Omental fat pad (tissue), 3 donors: ENCODE measurements at regions not wholly inside any gene's neighbourhood (a gene's known extent, or its start where the extent isn't known, plus 50 kb on each side); places are given as distances from the start of the nearest gene placed in this dataset.

Experiments
- ATAC-seq: fragments of 150-250 bp; one replicate; pipeline ENCODE4 v1.9.1; 2016; ENCODE audit warnings: mild to moderate bottlenecking, moderate library complexity; ENCODE audit not compliant: low FRiP score
- DNase-seq: peaks from one replicate; pipeline ENCODE4 v3.0.0-alpha.2; 2019; ENCODE audit warnings: low spot score
- TF ChIP-seq, protein P1 (sequence below), 3 donors: fragments of 450-650 bp; IDR thresholded peaks; one replicate each; pipeline ENCODE4 v1.5.1; 2016 to 2017; ENCODE audit warnings: antibody characterized with exemption in 3 of 3, mild to moderate bottlenecking in 3 of 3, moderate library complexity in 2 of 3

DNA sequence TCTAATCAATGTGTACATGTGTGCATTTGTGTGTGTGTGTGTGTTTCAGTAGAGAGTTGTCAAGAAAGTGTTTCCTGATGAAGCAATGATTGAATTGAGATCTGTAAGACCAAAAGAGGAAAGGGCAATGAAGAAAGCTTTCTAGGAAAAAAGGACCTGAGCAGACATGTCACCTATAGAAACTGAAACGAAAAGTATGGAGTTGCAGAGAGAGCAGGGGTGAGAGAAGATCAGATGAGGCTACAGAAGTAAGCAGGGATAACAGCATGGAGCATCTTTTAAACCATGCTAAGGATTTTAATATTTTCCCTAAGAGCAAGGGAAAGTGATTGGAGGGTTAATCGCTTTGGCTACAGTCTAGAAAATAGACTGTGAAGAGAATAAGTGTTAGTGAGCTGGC lies 1459.4 kb upstream of the TENM4 start:
- TF ChIP-seq, protein P1, sequence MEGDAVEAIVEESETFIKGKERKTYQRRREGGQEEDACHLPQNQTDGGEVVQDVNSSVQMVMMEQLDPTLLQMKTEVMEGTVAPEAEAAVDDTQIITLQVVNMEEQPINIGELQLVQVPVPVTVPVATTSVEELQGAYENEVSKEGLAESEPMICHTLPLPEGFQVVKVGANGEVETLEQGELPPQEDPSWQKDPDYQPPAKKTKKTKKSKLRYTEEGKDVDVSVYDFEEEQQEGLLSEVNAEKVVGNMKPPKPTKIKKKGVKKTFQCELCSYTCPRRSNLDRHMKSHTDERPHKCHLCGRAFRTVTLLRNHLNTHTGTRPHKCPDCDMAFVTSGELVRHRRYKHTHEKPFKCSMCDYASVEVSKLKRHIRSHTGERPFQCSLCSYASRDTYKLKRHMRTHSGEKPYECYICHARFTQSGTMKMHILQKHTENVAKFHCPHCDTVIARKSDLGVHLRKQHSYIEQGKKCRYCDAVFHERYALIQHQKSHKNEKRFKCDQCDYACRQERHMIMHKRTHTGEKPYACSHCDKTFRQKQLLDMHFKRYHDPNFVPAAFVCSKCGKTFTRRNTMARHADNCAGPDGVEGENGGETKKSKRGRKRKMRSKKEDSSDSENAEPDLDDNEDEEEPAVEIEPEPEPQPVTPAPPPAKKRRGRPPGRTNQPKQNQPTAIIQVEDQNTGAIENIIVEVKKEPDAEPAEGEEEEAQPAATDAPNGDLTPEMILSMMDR (IDR thresholded peaks at IDR 0.05): no peak
- DNase-seq: no peak
- ATAC-seq: no peak

DNA sequence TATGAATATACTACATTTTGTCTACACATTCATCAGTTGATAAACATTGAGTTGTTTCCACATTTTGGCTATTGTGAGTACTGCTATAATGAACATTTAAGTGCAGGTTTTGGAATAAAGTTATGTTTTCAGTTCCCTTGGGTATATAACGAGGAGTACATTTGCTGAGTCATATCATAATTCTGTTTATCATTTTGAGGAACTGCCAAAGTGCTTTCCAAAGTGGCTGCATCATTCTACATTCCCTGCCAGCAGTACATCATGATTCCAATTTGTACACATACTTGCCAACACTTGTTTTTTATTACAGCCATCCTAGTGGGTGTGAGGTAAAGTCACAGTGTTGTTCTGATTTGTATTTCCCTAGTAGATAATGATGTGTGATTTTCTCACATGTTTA lies 1458.6 kb upstream of the TENM4 start:
- TF ChIP-seq, protein P1 (IDR thresholded peaks at IDR 0.05): no peak
- ATAC-seq (peak; percentile 62), DNase-seq (no peak)

DNA sequence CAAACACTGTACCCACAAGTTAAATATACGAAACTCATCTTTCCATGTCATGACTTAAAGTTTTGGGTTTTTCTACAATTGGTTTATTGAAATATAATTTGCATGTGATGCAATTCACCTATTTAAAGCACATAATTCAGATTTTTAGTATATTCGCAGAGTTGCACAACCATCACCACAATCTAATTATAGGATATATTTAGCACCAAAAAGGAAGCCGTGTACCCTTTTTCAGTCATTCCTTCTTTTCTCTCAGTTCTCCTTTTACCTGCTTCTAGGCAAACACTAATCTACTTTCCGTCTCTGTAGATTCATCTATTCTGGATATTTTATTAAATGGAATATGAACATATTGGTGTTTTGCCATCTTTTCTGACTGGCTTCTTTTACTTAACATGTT lies 1458.1 kb upstream of the TENM4 start:
- TF ChIP-seq, protein P1 (IDR thresholded peaks at IDR 0.05): no peak
- DNase-seq (no peak), ATAC-seq (no peak)

DNA sequence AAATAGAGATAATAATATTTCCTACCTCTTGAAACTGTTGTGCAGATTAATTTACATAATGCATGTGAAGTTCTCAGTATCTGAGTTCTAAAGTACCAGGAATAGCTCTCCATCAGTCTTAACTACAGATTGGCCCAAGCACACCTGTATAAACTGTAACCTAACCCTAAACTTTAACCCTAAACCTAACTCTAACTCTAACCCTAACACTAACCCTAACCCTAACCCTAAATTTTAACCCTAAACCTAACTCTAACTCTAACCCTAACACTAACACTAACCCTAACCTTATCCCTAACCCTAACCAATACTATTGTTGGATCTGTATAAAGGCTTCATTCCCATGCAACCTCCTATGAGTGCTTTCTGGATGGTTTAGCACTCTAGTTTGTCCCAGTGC lies 1445.9 kb upstream of the TENM4 start:
- TF ChIP-seq, protein P1 (IDR thresholded peaks at IDR 0.05): no peak
- ATAC-seq: no peak
- DNase-seq: no peak

DNA sequence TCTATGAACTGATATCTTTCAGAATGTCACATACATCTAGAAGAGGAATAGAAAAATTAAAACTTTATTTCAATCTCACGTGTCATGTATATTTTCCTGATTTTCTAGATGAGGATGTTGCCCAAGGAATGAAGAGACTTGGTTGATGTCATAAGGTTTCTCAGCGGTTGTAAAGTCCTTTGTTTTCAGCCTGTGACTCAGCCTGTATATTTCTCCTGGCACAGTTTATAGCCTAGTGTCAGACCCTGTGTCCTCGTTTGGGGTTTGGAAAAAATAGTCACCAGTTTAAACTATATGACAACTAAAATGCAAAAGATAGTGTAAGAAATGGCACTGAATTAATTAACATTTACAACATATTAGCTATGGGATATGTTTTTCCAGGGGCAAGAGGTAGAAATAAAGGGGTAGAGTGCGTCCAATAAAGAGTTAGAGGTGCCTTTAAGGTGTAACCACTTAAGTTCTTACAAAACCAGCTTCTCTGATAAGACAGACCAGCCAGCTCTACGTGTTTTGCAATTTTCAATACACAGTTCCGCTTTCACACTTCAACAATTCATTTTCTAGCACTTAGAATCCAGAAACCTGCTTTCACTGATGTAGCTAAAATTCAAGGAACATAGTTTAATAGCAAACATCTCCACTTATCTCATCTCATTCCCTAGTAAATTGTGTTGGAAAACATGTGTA lies 1432.6 kb upstream of the TENM4 start:
- DNase-seq: no peak
- ATAC-seq: no peak
- TF ChIP-seq, protein P1 (IDR thresholded peaks at IDR 0.05): no peak

DNA sequence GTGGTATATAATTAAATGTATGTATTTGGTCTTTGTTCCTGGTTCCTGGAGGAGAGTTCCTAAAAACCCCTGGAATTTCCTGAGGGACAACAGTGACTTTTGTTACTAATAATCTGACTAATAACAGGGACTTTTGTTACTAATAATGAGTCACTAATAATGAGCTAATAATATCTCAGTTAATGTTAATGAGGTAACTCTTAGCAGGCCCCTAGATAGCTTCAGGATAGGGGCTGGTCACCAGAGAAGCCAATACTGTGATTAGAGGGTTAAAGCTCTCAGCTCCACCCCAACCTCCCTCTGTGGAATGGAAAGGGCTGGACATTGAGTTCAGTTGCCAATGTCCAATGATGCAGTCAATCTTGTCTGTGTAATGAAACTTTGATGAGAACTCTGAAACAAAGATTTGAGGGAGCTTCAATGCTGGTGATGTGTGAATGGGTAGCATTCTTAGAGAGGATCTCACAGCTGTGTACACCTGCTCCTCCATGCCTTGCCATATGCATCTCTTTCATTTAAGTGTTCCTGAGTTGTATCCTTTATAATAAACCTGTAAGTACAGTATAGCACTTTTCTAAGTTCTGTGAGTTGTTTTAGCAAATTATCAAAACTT lies 1431.4 kb upstream of the TENM4 start:
- no peak for DNase-seq
- TF ChIP-seq, protein P1 (IDR thresholded peaks at IDR 0.05): no peak
- no peak for ATAC-seq

DNA sequence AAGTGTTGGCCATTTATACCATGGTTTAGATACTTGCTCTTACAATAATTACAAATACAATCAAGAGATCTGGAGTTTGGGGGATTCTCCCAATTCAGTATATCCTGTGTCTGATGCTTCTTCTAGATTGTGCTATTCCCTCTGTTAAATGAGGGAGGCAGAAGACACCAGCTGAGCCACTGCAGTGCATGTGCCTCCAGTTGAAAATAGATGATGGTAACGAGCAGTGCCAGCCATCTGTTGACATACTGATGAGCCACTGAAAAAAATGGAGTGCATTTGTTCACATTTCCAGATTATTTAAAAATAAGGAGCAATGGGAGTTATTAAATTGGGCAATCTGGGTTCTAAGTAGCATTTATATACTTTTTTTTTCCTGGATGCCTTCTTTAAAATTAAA lies 1428.0 kb upstream of the TENM4 start:
- TF ChIP-seq, protein P1 (IDR thresholded peaks at IDR 0.05): no peak
- no peak for DNase-seq
- no peak for ATAC-seq
